ENCODE measurements at regions not wholly inside any gene's neighbourhood (a gene's known extent, or its start where the extent isn't known, plus 50 kb on each side); places are given as distances from the start of the nearest gene placed in this dataset.
"Not testable (repeated sequence)": the region's sequence is repeated elsewhere in the genome, so short reads cannot be mapped to it uniquely, and the experiment has no call there.

GRCh38 chr4:3380336-3380735, 61.4 kb upstream of the HGFAC start:
- DNase-seq (ENCODE audit: low read depth in 2 of 3, low spot score in 1 of 3): not testable (repeated sequence)

- DNase-seq (ENCODE audit: low read depth in 2 of 3, low spot score in 1 of 3): not testable (repeated sequence)
Measured at GRCh38 chr4:3381208-3381607, 60.6 kb upstream of the HGFAC start.

GRCh38 chr4:3382251-3382650, 59.5 kb upstream of the HGFAC start:
- no peak for DNase-seq (ENCODE audit: low read depth in 2 of 3, low spot score in 1 of 3)

DNA sequence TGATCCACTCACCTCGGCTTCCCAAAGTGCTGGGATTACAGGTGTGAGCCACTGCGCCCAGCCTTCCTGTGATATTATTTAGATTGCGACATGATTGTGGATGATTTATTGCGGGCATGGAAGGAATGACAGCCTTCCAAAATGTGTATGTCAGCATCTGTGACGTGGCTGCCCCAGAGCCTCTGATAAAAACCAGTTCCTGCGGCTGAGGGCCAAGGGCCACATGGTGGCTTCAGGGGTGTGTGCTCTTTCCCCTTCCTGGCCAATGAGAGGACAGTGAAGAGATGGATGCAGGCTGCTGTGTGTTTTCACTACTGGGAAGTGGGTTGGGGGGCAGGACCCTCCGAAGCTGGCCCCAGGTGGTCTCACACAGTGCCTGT, 57.4 kb upstream of the HGFAC start:
- DNase-seq (ENCODE audit: low read depth in 2 of 3, low spot score in 1 of 3): no peak

- DNase-seq (ENCODE audit: low read depth in 2 of 3, low spot score in 1 of 3): no peak
Measured at GRCh38 chr4:3384771-3385710, 56.7 kb upstream of the HGFAC start.

DNA sequence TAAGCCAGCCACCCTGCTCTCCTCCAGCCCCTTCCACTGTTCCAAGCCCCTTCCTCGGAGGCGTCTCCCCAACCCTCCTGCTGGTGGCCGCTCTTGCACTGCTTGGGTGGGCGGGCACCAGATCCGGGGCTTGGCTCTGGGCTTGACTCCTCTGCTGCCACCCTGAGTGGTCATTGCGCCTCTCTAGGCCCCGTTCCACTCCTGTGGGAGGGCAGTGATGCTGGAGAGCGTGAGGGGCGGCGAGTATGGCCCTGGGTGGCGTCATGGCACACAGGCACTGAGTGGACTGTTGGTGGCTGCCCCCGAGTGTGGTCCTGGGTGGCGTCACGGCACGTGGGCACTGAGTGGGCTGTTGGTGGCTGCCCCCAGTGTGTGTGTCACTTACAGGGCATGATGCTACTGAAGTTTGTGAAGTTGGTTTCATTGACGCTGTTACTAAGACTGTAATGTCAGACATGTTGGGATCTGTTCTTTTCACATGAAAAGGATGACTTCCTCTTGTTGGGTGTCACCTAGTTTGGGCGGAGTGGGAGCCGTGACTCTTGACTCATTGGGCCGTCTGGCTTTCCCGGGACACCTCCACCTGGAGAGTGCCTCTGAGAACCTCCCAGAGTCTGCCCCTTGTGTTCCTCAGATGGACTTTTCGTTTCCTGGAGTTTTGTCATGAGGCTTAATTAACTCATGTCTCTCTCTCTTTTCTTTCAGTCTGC, 55.9 kb upstream of the HGFAC start:
- DNase-seq (ENCODE audit: low read depth in 2 of 3, low spot score in 1 of 3): no peak

GRCh38 chr4:3386526-3386925, 55.2 kb upstream of the HGFAC start:
- DNase-seq (ENCODE audit: low read depth in 2 of 3, low spot score in 1 of 3): no peak

GRCh38 chr4:3387154-3387942, 54.4 kb upstream of the HGFAC start:
- DNase-seq (ENCODE audit: low read depth in 2 of 3, low spot score in 1 of 3): no peak

GRCh38 chr4:3387943-3388361, 53.8 kb upstream of the HGFAC start:
- DNase-seq (ENCODE audit: low read depth in 2 of 3, low spot score in 1 of 3): no peak

GRCh38 chr4:3388471-3389232, 53.1 kb upstream of the HGFAC start:
- no peak for DNase-seq (ENCODE audit: low read depth in 2 of 3, low spot score in 1 of 3)

DNA sequence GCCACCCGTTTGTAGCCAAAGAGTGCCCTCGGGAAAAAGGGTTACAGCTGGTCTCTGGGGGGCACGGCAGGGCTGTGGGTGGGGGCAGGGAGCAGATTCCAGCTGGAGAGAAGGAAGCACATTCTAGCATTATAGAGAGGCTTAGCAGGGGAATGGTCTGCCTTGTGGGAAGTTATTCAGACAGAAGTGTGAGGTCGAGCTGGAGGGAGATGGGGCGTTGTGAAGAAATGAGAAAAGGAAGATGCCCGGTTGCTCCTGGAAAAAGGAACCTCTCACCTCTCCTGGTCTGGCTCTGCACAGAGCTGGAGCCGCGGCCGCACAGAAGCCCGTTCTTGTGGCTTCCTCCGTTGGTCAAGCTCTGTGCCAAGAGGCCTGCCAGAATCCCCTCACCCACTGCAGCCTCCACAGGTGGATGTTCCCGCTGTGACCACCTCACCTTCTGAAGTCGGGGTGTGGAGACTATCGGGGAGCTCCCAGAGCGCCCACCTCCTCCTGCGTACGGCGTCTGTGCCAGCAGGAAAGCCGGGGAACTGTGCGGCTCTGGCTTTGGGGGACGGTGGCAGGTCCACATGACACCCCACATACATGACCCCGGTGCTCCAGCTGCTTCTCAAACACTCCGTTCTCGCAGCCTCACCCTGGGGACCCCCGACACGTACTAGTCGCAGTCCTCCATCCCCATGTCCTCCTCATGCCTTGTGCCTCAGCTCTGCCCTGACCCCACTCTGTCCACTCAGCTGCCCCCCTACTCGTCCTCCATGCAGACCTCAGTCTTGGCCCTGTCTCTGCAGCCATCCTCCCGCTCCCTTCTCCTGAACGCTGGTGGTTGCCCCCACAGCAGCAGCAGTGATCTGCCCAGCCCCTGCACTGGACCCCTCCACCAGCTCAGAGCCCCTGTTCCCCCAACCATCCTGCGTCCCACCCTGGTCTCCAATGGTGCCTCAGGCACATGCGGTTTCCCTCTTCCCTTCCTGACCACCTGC, 52.2 kb upstream of the HGFAC start:
- DNase-seq (ENCODE audit: low read depth in 2 of 3, low spot score in 1 of 3): no peak

GRCh38 chr4:3390288-3390811, 51.4 kb upstream of the HGFAC start:
- no peak for DNase-seq (ENCODE audit: low read depth in 2 of 3, low spot score in 1 of 3)

DNA sequence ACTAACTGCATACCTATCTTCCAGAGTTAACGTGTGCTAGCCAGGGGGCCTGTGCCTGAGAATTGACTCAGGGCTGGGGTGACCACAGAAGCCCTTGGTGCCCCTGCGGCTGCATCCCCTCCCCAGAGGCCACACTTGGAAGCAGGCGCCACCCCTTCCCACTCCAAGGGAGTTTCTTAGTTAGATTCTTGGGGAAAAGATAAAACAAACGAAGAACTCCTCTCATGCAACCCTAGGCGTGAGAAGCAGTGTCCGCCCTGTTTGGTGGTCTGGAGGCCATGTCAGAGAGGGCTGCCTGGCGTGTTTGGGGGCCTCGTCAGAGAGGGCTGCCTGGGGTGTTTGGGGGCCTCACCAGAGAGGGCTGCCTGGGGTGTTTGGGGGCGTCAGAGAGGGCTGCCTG, 50.3 kb upstream of the HGFAC start:
- DNase-seq (ENCODE audit: low read depth in 2 of 3, low spot score in 1 of 3): no peak

Data from stimulated activated CD4-positive, alpha-beta T cell treated with anti-CD3 and anti-CD28 coated beads, Interleukin-12 subunit alpha, Interleukin-12 subunit beta, amount 100 ng/mL, for 48 hours (primary cell).